ENCODE measurements at regions not wholly inside any gene's neighbourhood (a gene's known extent, or its start where the extent isn't known, plus 50 kb on each side); places are given as distances from the start of the nearest gene placed in this dataset.

DNA sequence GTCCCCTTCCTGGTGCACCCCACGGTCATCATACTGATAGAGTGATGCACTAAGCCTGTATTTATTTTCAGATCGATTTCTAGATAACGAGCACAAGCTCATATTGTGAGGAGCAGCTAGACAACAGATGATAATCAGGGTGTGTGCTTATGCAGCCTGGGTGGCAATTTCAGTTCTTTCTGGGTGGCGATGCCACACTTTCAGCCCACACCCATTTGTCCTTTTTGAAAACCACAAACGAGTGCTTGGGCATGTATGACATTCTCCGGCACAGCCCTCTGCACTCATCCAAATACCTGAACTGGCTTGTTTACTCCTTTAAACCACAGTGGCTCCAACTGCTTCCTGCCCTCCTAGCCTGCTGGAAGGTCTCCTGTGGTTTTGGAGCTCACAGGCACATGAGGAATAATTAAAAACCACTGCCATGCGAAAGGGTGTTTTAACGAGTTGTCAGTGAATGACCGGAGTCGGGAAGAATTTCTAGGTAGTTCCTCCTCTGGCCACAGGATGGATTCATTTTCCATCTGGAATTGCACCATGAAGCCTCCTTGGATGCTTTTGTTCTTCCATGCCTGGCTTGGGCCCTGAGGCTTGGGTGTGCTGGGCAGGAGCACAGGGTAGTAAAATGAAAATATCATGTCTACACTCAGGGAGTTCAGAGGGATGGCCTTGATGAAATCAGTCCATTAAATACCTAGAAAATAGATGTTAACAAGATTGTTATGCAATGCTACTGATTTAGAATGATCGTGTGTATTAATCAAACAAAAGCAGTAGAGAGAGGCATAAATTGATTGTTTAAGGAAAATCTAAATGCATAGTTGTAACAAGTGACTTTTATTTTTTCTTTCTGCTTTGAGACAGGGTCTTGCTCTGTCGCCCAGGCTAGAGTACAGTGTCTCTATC lies 52.4 kb upstream of the ITGB1 start:
- Histone ChIP-seq H3K9ac (ENCODE audit: low read depth in 1 of 2, low read length in 2 of 2) (peak overlapping the region in 1 of 2 donors; percentile 26), H3K27ac (ENCODE audit: low read depth in 1 of 2, low read length in 2 of 2) (no peak overlapping the region), H3K27me3 (ENCODE audit: control insufficient read depth in 4 of 4, insufficient read depth in 4 of 4, low read length in 3 of 4) (no peaks in the 10 kb centered on the region), H3K9me3 (ENCODE audit: control insufficient read depth in 4 of 4, low read length in 3 of 4) (no peaks in the 10 kb centered on the region), H3K36me3 (ENCODE audit: control insufficient read depth in 4 of 4, insufficient read depth in 3 of 4, low read depth in 1 of 4, low read length in 3 of 4) (no peaks in the 10 kb centered on the region), H3K4me1 (ENCODE audit: control insufficient read depth in 4 of 4, insufficient read depth in 4 of 4, low read length in 3 of 4) (peaks cover 0 to 11% (median 4%) of the 10 kb centered on the region in 4 donors), H3K4me3 (ENCODE audit: low read depth in 1 of 3, low read length in 3 of 3) (no peak overlapping the region)
- TF ChIP-seq MAX (IDR thresholded peaks at IDR 0.05): no peak
- peak; percentile 49 for TF ChIP-seq CTCF (IDR thresholded peaks at IDR 0.05; ENCODE audit: low read depth, low read length, missing input control)
- peak; percentile 28 for TF ChIP-seq SP1 (IDR thresholded peaks at IDR 0.05)
- TF ChIP-seq JUND (IDR thresholded peaks at IDR 0.05): no peak
- TF ChIP-seq HNF4A (conservative IDR thresholded peaks at IDR 0.05): no peak
- no peak for TF ChIP-seq FOXA1 (IDR thresholded peaks at IDR 0.05)
- TF ChIP-seq RXRA (IDR thresholded peaks at IDR 0.05): no peak
- TF ChIP-seq NR2F2 (IDR thresholded peaks at IDR 0.05): no peak
- peak; percentile 71 to 83 for TF ChIP-seq RAD21 (IDR thresholded peaks at IDR 0.05)
- TF ChIP-seq, protein P1, sequence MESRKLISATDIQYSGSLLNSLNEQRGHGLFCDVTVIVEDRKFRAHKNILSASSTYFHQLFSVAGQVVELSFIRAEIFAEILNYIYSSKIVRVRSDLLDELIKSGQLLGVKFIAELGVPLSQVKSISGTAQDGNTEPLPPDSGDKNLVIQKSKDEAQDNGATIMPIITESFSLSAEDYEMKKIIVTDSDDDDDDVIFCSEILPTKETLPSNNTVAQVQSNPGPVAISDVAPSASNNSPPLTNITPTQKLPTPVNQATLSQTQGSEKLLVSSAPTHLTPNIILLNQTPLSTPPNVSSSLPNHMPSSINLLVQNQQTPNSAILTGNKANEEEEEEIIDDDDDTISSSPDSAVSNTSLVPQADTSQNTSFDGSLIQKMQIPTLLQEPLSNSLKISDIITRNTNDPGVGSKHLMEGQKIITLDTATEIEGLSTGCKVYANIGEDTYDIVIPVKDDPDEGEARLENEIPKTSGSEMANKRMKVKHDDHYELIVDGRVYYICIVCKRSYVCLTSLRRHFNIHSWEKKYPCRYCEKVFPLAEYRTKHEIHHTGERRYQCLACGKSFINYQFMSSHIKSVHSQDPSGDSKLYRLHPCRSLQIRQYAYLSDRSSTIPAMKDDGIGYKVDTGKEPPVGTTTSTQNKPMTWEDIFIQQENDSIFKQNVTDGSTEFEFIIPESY (IDR thresholded peaks at IDR 0.05): no peak
- no peak for TF ChIP-seq HNF4G (IDR thresholded peaks at IDR 0.05)
- no peak for TF ChIP-seq YY1 (IDR thresholded peaks at IDR 0.05)
- TF ChIP-seq ATF3 (IDR thresholded peaks at IDR 0.05): no peak
- TF ChIP-seq EGR1 (IDR thresholded peaks at IDR 0.05; ENCODE audit: low read depth in 2 of 2): no peak
- TF ChIP-seq GABPA (IDR thresholded peaks at IDR 0.05 in 1 of 2, conservative IDR thresholded peaks at IDR 0.05 in 1 of 2): no peak
- TF ChIP-seq TAF1 (conservative IDR thresholded peaks at IDR 0.05): no peak
- TF ChIP-seq, protein P2, sequence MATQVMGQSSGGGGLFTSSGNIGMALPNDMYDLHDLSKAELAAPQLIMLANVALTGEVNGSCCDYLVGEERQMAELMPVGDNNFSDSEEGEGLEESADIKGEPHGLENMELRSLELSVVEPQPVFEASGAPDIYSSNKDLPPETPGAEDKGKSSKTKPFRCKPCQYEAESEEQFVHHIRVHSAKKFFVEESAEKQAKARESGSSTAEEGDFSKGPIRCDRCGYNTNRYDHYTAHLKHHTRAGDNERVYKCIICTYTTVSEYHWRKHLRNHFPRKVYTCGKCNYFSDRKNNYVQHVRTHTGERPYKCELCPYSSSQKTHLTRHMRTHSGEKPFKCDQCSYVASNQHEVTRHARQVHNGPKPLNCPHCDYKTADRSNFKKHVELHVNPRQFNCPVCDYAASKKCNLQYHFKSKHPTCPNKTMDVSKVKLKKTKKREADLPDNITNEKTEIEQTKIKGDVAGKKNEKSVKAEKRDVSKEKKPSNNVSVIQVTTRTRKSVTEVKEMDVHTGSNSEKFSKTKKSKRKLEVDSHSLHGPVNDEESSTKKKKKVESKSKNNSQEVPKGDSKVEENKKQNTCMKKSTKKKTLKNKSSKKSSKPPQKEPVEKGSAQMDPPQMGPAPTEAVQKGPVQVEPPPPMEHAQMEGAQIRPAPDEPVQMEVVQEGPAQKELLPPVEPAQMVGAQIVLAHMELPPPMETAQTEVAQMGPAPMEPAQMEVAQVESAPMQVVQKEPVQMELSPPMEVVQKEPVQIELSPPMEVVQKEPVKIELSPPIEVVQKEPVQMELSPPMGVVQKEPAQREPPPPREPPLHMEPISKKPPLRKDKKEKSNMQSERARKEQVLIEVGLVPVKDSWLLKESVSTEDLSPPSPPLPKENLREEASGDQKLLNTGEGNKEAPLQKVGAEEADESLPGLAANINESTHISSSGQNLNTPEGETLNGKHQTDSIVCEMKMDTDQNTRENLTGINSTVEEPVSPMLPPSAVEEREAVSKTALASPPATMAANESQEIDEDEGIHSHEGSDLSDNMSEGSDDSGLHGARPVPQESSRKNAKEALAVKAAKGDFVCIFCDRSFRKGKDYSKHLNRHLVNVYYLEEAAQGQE (IDR thresholded peaks at IDR 0.05): no peak
- TF ChIP-seq FOXA2 (IDR thresholded peaks at IDR 0.05): peak; percentile 11
- no peak for DNase-seq (ENCODE audit: low spot score)
- 29% methylated on average over 12 of the region's 12 CpGs for WGBS

All from liver (tissue), 8 donors.